G401 (cell line): ENCODE measurements at regions not wholly inside any gene's neighbourhood (a gene's known extent, or its start where the extent isn't known, plus 50 kb on each side); places are given as distances from the start of the nearest gene placed in this dataset.

Experiments used
- DNase-seq: peaks from one replicate; pipeline ENCODE4 v3.0.0-alpha.2; 2015; ENCODE audit warnings: low spot score
- in situ Hi-C: cut with HindIII; loops from 2 replicates; pipeline ENCODE4 v1.10.0; 2016; ENCODE audit warnings: low sequenced_read_pairs, mixed read lengths

DNA sequence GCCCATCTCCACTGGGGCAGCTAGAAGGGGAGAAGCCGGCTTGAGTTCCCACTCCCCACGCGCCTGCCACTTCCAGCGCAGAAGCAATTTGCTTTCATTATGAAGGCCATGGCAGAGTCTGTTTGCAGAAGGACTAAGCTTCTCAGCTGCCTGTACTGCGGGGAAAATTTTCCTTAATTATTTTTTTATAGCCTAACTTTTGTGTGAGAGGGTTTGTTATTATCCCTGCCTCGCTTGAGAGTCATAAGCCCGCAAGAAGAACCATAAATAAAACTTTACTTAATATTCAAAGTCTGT is 56.0 kb upstream of the DLK1 start:
- in situ Hi-C loops = no loop called here
- no peak for DNase-seq

DNA sequence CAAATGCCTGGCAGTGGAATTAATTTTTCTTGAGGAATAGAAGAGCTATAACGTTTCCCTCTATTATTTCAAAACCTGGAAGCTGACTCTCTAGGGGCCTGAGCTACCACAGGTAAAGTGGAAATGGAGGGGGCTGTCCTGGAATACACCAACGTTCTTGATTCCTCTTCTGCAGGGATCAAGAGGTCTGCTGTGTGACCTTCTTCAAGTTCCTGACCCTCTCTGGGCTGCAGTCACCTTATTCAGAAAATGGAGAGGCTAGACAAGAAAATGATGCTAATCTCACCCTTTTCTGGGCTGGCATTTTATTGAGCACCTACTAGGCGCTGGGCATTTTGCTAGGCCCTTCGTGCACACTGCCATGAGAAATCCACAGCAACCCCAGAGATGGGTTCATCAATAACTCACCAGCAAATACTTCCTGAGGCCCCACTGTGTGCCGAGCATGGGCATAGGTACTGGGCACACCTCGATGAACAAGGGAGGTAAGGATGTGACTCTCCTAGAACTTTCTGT is 55.2 kb upstream of the DLK1 start:
- DNase-seq = no peak
- in situ Hi-C loops = no loop called here

DNA sequence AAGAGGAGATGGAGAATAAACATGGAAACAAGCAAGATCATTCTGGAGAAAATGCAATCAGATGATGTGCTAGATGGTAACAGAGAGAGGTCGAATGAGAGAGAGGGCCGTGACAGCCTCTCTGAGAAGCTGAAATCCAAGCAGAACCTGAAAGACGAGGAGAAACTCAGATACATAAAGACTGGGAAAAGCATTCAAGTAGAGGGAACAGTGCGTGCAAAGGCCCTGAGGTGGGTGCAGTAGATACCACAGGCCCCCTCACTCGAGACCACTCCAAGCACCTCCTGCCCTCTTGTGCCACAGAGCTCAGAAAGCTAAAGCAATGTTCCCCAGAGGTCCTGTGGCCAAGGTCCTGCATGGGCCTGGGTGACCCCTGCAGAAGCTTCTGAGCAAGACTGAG is 54.8 kb upstream of the DLK1 start:
- no peak for DNase-seq
- in situ Hi-C loops = no loop called here

DNA sequence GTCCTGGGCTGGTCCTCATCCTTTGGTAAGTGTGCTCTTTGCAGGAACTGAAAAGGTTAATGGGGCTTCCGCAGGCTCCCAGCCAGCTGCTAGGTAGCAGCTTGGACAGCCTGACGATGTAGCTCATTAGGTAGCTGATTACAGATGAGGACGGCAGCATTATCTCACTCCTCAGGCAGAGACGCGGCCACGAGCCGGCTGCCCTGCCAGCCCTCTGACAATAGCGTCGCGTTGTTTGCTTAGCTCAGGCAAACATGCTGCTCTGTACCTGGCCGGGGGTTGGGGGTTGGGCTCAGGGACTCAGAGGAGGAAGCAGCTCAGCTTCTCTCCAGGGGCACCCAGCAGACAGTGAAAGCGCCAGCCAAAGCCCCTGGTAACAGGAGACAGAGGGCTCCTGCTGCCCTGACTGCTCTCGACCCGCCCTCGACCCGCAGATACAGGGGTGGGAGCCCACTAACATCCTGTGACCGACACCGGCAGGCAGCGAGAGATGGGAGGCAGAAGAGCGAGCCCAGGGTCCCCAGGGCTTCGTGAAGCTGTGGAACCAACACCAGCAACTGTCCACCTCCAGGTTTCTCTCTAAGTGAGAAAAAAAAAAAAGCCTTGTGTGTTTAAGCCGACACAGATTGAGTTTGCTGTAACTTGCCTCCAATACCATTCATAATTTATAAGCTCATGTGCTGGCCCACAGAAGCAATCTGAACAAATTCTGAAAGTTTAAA is 53.4 kb upstream of the DLK1 start:
- no peak for DNase-seq
- in situ Hi-C loops = no loop called here

DNA sequence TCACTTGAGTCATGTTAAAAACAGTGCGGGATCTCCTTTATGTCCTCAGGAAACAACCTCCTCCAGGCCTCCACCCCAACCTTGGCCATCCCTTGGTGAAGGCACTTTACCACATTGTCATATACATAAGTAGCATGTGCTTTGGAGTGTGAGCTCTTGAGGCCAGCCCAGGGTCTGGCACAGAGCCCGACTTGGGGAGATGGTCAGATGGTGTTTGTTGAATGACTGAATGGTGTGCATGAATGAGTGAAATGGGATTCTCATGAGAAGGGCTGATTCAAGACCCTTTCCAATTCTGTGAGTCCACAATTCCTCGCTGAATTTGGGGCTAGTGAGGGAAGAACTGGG is 52.9 kb upstream of the DLK1 start:
- in situ Hi-C loops = no loop called here
- DNase-seq = no peak

DNA sequence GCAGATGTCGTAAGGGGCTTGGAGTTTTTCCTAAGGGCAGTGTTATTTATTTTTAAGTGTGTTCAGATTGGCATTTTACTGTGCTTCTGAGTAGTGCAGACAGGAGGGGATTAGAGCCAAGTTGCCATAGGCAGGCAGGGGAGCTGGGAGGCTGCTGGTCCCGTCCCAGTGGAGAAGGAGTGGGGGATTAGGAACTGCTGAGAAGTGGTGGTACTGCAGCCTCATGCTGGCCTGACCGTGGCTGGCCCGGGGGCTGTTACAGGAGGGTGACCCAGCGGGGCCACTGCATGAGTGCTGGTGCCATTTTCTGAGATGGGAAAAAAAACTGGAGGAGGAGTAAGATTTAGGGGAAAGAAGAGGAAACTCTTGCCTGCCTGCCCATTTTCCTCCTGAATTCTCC is 52.3 kb upstream of the DLK1 start:
- no peak for DNase-seq
- in situ Hi-C loops = no loop called here

DNA sequence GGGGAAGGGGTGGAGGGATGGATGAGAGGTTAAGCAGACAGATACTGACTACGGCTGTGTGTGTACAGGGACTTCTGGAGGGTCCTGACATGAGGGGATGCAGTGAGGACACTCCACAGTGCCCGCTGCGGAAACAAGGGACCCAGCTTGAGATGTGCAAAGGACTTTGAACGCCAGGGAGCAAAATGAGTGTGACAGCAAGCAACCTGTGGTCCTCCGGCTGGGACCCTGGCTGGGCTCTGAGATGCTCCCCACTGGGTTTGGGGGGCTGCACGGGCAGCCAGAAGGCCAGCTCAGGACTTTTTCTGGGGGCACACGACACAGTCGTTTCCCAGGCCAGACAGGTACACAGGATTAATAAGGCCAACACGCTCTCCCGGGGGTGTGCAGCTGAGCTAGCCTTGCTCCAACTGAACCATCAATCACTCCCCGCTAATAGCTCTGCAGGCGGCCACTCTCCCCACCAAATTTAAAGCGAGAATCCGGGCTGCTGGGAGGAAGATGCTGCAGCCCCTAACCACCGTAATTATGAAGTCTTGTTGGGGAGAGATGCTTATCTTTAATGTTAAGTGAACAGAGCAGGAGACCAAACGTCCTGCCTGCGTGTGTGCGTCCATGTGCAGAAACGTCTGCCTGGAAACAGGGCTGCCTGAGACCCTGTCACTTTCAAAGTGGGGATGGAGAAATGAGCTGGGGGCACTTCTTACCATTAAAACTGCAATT is 51.6 kb upstream of the DLK1 start:
- no peak for DNase-seq
- in situ Hi-C loops = no loop called here

DNA sequence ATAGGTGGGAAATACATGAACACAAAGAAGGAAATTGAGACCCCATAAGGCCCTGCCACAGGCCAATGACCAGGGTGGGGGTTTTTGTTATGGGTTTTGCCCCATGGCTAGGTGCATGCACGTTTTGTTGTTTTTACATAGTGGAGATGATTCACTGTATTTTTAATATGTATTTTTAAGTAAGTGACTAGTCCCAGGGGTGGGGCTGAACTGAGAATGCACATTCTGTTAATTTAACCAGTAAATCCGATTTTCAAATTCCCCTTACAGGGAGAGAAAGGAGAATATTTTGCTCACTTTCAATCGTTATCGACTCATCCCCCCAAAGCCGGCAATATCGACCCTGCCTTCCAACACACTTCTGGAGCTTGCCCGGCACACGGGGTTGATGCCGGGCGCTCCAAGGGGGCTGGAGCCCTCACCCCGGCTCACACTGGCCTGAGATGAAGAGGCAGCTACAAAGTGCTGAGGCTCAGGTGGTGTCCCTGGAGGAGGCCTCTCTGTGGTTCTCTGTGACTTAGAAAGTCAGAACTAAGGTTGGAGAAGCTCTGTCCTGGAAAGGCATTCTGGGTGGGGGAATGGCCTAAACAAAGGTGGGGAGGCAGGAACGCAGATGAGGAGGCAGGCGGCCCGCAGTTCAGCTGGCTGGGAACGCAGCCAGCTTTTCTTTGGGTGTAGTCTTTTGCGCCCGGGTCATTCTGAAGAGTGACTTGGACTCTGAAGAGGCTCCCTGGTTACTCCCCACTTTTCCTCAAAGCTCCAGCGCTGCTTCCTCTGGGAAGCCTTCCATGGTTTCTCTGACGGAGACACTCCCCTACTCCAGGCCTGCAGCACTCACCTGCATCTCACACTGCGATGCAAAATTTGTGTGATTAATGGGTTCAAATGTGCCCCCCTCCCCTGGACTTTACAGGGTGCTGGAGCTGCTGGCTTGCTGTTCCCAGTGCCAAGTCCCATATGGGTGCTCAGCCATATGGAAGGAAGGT is 50.7 kb upstream of the DLK1 start:
- in situ Hi-C loops = no loop called here

More for the DNA sequence above, 50.7 kb upstream of the DLK1 start:
- no peak for DNase-seq
